GM23338 (cell line): ENCODE measurements at regions not wholly inside any gene's neighbourhood (a gene's known extent, or its start where the extent isn't known, plus 50 kb on each side); places are given as distances from the start of the nearest gene placed in this dataset.
"Not testable (repeated sequence)": the region's sequence is repeated elsewhere in the genome, so short reads cannot be mapped to it uniquely, and the experiment has no call there.

Source experiments
- ATAC-seq: fragments of 200-7000 bp; cut with Tn5 transposase; 3 replicates; pipeline ENCODE4 v1.9.1; 2020
- DNase-seq: peaks from one replicate; pipeline ENCODE4 v3.0.0-alpha.2; 2015; ENCODE audit warnings: low spot score
- H2AFZ ChIP-seq: fragments of 200-600 bp; sonication (generic); 2 replicates; pipeline ENCODE4 v1.8.0; 2016; ENCODE audit warnings: antibody characterized with exemption, mild to moderate bottlenecking, moderate library complexity
- H3F3A ChIP-seq: fragments of 200-600 bp; sonication (generic); replicated peaks from 2 replicates; pipeline ENCODE4 v1.8.0; 2017; ENCODE audit warnings: antibody characterized with exemption, mixed run types, low read depth
- H3K27ac ChIP-seq: fragments of 200-600 bp; sonication (generic); 2 replicates; pipeline ENCODE4 v1.6.1; 2016; ENCODE audit warnings: low read depth
- H3K27me3 ChIP-seq: fragments of 200-600 bp; sonication (generic); 2 replicates; pipeline ENCODE4 v1.8.0; 2016; ENCODE audit warnings: mild to moderate bottlenecking, mixed run types, moderate library complexity; ENCODE audit not compliant: insufficient read depth
- H3K36me3 ChIP-seq: fragments of 200-600 bp; sonication (generic); 2 replicates; pipeline ENCODE4 v1.8.0; 2016; ENCODE audit warnings: mild to moderate bottlenecking; ENCODE audit not compliant: insufficient read depth
- H3K4me1 ChIP-seq: fragments of 200-600 bp; sonication (generic); 2 replicates; pipeline ENCODE4 v1.8.0; 2016; ENCODE audit warnings: mild to moderate bottlenecking, moderate library complexity; ENCODE audit not compliant: insufficient read depth
- H3K4me2 ChIP-seq: fragments of 200-600 bp; sonication (generic); 2 replicates; pipeline ENCODE4 v1.7.1; 2017; ENCODE audit warnings: mixed run types
- H3K4me3 ChIP-seq: fragments of 200-600 bp; sonication (generic); 2 replicates; pipeline ENCODE4 v1.6.1; 2016; ENCODE audit warnings: mixed run types
- H3K79me2 ChIP-seq: fragments of 200-600 bp; sonication (generic); replicated peaks from 2 replicates; pipeline ENCODE4 v1.8.0; 2017; ENCODE audit warnings: mild to moderate bottlenecking; ENCODE audit not compliant: insufficient read depth
- H3K9me2 ChIP-seq: fragments of 200-600 bp; sonication (generic); 2 replicates; pipeline ENCODE4 v1.8.0; 2017; ENCODE audit not compliant: insufficient read depth
- H4K20me1 ChIP-seq: fragments of 200-600 bp; sonication (generic); replicated peaks from 2 replicates; pipeline ENCODE4 v1.8.0; 2017; ENCODE audit warnings: mild to moderate bottlenecking; ENCODE audit not compliant: insufficient read depth
- H3K27ac Mint-ChIP-seq: 2 replicates; pipeline ENCODE4 v1.8.0; 2020; ENCODE audit warnings: inconsistent platforms, mild to moderate bottlenecking, moderate library complexity, mixed read lengths
- H3K27me3 Mint-ChIP-seq: 3 replicates; pipeline ENCODE4 v1.8.0; 2022; ENCODE audit warnings: low read depth, mild to moderate bottlenecking, moderate library complexity, mixed read lengths, inconsistent platforms; ENCODE audit not compliant: insufficient read depth, poor library complexity
- H3K36me3 Mint-ChIP-seq: 3 replicates; pipeline ENCODE4 v1.8.0; 2021; ENCODE audit warnings: low read depth, mild to moderate bottlenecking, inconsistent platforms, moderate library complexity, mixed read lengths
- H3K4me1 Mint-ChIP-seq: 3 replicates; pipeline ENCODE4 v1.8.0; 2020; ENCODE audit warnings: mild to moderate bottlenecking, inconsistent platforms, mixed read lengths
- H3K4me3 Mint-ChIP-seq: 3 replicates; pipeline ENCODE4 v1.8.0; 2021; ENCODE audit warnings: moderate library complexity, mild to moderate bottlenecking, inconsistent platforms, mixed read lengths
- H3K9me3 Mint-ChIP-seq: 3 replicates; pipeline ENCODE4 v1.8.0; 2020; ENCODE audit warnings: moderate library complexity, mild to moderate bottlenecking, inconsistent platforms, mixed read lengths
- CREB1 ChIP-seq: fragments of 250-450 bp; sonication (Bioruptor Pico); IDR thresholded peaks from 2 replicates; pipeline ENCODE4 v1.5.0; 2020; ENCODE audit warnings: low read depth, mild to moderate bottlenecking, moderate library complexity
- NANOG ChIP-seq: IDR thresholded peaks from 2 replicates; pipeline ENCODE4 v1.6.1; 2016; ENCODE audit warnings: antibody characterized with exemption, borderline replicate concordance
- STAT1 ChIP-seq: IDR thresholded peaks from one replicate; pipeline ENCODE4 v1.6.1; 2016; ENCODE audit warnings: antibody characterized with exemption; ENCODE audit not compliant: unreplicated experiment
- ZNF114 ChIP-seq: fragments of 250-450 bp; sonication (Bioruptor Pico); IDR thresholded peaks from 2 replicates; pipeline ENCODE4 v1.5.0; 2020; ENCODE audit warnings: mild to moderate bottlenecking, moderate library complexity
- ZNF331 ChIP-seq: fragments of 250-450 bp; sonication (Bioruptor Pico); IDR thresholded peaks from 2 replicates; pipeline ENCODE4 v1.5.0; 2020; ENCODE audit warnings: low read depth, mild to moderate bottlenecking, moderate library complexity
- TF ChIP-seq, protein P1 (sequence below), 2 experiments: fragments of 200-600 bp in 1 of 2; sonication (generic) in 1 of 2; conservative IDR thresholded peaks; 2 replicates each; pipeline versions ENCODE4 v1.5.1 to v1.6.1; 2016 to 2017; ENCODE audit warnings: antibody characterized with exemption in 2 of 2, low read depth in 2 of 2, mild to moderate bottlenecking in 2 of 2, moderate library complexity in 1 of 2
- TF ChIP-seq, protein P2 (sequence below): IDR thresholded peaks from 2 replicates; pipeline ENCODE4 v1.6.1; 2016; ENCODE audit warnings: antibody characterized with exemption
- TF ChIP-seq, protein P3 (sequence below): fragments of 250-450 bp; sonication (Bioruptor Pico); IDR thresholded peaks from 2 replicates; pipeline ENCODE4 v1.5.0; 2020; ENCODE audit warnings: mild to moderate bottlenecking, moderate library complexity

DNA sequence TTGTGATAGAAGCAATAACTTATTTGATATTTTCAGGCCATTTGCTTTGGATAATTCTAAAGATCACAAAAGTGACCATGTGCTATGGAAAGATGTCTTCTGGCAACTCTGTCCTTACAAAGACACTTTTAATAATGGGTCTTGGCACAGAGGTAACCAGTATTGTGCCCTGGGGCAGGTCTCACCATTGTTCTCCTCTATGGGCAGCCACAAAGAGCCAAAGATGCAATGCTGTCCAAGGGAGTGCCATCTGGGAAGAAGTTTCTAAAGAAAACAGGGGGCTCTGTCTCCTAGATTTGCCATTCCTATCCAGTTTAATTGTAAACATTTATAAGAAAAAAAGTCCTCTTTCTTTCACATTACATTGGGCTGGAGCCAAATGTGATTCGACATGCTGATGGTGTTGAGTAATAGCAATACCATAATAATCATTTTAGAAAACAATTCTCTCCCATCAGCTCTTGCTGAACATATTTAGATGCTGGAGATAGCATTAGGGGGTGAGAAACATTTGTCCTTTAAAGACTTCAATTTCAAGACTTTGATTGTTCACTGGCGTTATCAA, 179.9 kb downstream of the KIT start (continued):
- TF ChIP-seq, protein P1, sequence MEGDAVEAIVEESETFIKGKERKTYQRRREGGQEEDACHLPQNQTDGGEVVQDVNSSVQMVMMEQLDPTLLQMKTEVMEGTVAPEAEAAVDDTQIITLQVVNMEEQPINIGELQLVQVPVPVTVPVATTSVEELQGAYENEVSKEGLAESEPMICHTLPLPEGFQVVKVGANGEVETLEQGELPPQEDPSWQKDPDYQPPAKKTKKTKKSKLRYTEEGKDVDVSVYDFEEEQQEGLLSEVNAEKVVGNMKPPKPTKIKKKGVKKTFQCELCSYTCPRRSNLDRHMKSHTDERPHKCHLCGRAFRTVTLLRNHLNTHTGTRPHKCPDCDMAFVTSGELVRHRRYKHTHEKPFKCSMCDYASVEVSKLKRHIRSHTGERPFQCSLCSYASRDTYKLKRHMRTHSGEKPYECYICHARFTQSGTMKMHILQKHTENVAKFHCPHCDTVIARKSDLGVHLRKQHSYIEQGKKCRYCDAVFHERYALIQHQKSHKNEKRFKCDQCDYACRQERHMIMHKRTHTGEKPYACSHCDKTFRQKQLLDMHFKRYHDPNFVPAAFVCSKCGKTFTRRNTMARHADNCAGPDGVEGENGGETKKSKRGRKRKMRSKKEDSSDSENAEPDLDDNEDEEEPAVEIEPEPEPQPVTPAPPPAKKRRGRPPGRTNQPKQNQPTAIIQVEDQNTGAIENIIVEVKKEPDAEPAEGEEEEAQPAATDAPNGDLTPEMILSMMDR (conservative IDR thresholded peaks at IDR 0.05; ENCODE audit: low read depth in 2 of 2): no peak
- TF ChIP-seq ZNF331 (CRISPR knock-in tag): no peak

DNA sequence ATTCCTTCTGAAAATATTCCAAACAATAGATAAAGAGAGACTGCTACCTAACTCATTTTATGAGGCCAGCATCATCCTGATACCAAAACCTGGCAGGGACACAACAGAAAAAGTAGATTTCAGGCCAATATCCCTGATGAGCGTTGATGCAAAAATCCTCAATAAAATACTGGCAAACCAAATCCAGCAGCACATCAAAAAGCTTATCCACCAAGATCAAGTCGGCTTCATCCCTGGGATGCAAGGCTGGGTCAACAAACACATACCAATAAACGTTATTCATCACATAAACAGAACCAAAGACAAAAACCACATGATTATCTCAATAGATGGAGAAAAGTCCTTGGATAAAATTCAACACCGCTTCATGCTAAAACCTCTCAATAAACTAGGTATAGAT, 170.6 kb downstream of the KIT start:
- H4K20me1 ChIP-seq, DNase-seq, H3K79me2 ChIP-seq, H3K4me3 Mint-ChIP-seq, H3K27me3 Mint-ChIP-seq, H3K4me1 Mint-ChIP-seq, H3F3A ChIP-seq, H3K4me1 ChIP-seq, H3K4me3 ChIP-seq, H3K36me3 Mint-ChIP-seq, H2AFZ ChIP-seq, H3K27ac ChIP-seq, H3K9me2 ChIP-seq, ATAC-seq, H3K27me3 ChIP-seq, H3K27ac Mint-ChIP-seq, H3K4me2 ChIP-seq, H3K36me3 ChIP-seq: not testable (repeated sequence)
- H3K9me3 Mint-ChIP-seq: peaks cover 16% of the 10 kb centered on the region

DNA sequence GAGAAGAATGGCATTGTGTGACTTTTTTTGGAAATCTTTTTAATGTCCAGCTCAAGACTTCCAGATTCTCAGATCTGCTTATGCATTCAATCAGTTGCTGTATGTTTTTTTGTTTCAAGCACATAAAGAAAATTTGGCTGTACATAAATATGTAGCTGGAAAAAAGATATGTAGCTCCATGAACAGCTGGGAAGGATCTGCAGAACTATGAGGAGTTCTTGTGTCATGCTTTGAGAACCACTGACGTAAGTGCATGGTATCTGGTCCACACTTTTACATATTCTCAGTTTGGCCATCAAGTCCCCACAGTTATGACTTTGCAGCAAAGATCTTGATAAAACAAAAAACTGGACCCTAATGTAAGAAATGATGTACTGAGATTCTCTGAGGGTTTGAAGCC, 165.9 kb downstream of the KIT start:
- H3F3A ChIP-seq: no peaks in the 10 kb centered on the region
- no peaks in the 10 kb centered on the region for H3K27me3 ChIP-seq
- no peak overlapping the region for H3K27ac Mint-ChIP-seq
- H3K4me1 Mint-ChIP-seq: peaks cover 5% of the 10 kb centered on the region
- no peaks in the 10 kb centered on the region for H3K27me3 Mint-ChIP-seq
- H3K4me3 ChIP-seq: no peak overlapping the region
- H3K9me3 Mint-ChIP-seq: peaks cover under 1% of the 10 kb centered on the region; the same call in 2 of the 3 replicates
- no peaks in the 10 kb centered on the region for H3K36me3 ChIP-seq
- no peak overlapping the region for H3K4me2 ChIP-seq
- H3K9me2 ChIP-seq: peaks cover 7% of the 10 kb centered on the region
- H3K4me1 ChIP-seq: no peaks in the 10 kb centered on the region
- no peak for DNase-seq
- no peaks in the 10 kb centered on the region for H3K79me2 ChIP-seq
- H3K27ac ChIP-seq: no peak overlapping the region
- H3K4me3 Mint-ChIP-seq: no peak overlapping the region
- H2AFZ ChIP-seq: no peak overlapping the region
- no peaks in the 10 kb centered on the region for H4K20me1 ChIP-seq
- ATAC-seq: no peak
- no peaks in the 10 kb centered on the region for H3K36me3 Mint-ChIP-seq
- TF ChIP-seq, protein P1 (conservative IDR thresholded peaks at IDR 0.05; ENCODE audit: low read depth in 2 of 2): no peak
- TF ChIP-seq STAT1 (no peak), ZNF331 (CRISPR knock-in tag) (no peak), ZNF114 (CRISPR knock-in tag) (no peak), CREB1 (CRISPR knock-in tag) (no peak), NANOG (no peak)
- TF ChIP-seq, protein P2, sequence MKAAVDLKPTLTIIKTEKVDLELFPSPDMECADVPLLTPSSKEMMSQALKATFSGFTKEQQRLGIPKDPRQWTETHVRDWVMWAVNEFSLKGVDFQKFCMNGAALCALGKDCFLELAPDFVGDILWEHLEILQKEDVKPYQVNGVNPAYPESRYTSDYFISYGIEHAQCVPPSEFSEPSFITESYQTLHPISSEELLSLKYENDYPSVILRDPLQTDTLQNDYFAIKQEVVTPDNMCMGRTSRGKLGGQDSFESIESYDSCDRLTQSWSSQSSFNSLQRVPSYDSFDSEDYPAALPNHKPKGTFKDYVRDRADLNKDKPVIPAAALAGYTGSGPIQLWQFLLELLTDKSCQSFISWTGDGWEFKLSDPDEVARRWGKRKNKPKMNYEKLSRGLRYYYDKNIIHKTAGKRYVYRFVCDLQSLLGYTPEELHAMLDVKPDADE: no peak
- TF ChIP-seq, protein P3, sequence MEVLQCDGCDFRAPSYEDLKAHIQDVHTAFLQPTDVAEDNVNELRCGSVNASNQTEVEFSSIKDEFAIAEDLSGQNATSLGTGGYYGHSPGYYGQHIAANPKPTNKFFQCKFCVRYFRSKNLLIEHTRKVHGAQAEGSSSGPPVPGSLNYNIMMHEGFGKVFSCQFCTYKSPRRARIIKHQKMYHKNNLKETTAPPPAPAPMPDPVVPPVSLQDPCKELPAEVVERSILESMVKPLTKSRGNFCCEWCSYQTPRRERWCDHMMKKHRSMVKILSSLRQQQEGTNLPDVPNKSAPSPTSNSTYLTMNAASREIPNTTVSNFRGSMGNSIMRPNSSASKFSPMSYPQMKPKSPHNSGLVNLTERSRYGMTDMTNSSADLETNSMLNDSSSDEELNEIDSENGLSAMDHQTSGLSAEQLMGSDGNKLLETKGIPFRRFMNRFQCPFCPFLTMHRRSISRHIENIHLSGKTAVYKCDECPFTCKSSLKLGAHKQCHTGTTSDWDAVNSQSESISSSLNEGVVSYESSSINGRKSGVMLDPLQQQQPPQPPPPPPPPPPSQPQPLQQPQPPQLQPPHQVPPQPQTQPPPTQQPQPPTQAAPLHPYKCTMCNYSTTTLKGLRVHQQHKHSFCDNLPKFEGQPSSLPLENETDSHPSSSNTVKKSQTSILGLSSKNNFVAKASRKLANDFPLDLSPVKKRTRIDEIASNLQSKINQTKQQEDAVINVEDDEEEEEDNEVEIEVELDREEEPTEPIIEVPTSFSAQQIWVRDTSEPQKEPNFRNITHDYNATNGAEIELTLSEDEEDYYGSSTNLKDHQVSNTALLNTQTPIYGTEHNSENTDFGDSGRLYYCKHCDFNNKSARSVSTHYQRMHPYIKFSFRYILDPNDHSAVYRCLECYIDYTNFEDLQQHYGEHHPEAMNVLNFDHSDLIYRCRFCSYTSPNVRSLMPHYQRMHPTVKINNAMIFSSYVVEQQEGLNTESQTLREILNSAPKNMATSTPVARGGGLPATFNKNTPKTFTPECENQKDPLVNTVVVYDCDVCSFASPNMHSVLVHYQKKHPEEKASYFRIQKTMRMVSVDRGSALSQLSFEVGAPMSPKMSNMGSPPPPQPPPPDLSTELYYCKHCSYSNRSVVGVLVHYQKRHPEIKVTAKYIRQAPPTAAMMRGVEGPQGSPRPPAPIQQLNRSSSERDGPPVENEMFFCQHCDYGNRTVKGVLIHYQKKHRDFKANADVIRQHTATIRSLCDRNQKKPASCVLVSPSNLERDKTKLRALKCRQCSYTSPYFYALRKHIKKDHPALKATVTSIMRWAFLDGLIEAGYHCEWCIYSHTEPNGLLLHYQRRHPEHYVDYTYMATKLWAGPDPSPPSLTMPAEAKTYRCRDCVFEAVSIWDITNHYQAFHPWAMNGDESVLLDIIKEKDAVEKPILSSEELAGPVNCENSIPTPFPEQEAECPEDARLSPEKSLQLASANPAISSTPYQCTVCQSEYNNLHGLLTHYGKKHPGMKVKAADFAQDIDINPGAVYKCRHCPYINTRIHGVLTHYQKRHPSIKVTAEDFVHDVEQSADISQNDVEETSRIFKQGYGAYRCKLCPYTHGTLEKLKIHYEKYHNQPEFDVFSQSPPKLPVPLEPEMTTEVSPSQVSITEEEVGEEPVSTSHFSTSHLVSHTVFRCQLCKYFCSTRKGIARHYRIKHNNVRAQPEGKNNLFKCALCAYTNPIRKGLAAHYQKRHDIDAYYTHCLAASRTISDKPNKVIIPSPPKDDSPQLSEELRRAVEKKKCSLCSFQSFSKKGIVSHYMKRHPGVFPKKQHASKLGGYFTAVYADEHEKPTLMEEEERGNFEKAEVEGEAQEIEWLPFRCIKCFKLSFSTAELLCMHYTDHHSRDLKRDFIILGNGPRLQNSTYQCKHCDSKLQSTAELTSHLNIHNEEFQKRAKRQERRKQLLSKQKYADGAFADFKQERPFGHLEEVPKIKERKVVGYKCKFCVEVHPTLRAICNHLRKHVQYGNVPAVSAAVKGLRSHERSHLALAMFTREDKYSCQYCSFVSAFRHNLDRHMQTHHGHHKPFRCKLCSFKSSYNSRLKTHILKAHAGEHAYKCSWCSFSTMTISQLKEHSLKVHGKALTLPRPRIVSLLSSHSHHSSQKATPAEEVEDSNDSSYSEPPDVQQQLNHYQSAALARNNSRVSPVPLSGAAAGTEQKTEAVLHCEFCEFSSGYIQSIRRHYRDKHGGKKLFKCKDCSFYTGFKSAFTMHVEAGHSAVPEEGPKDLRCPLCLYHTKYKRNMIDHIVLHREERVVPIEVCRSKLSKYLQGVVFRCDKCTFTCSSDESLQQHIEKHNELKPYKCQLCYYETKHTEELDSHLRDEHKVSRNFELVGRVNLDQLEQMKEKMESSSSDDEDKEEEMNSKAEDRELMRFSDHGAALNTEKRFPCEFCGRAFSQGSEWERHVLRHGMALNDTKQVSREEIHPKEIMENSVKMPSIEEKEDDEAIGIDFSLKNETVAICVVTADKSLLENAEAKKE (CRISPR knock-in tag): no peak
